Aorta (tissue), 5 donors: ENCODE measurements at regions not wholly inside any gene's neighbourhood (a gene's known extent, or its start where the extent isn't known, plus 50 kb on each side); places are given as distances from the start of the nearest gene placed in this dataset.

Experiments used
- ATAC-seq: fragments of 200-7000 bp; cut with Tn5 transposase; one replicate; pipeline ENCODE4 v1.9.1; 2022; ENCODE audit warnings: moderate library complexity; ENCODE audit not compliant: low FRiP score
- DNase-seq, 2 donors: peaks; one replicate each; pipeline ENCODE4 v3.0.0-alpha.2; 2020
- H3K27ac ChIP-seq, 2 donors: one replicate each; pipeline ENCODE4 v1.5.1; 2013; ENCODE audit warnings: low read length in 2 of 2, mild to moderate bottlenecking in 2 of 2, moderate library complexity in 2 of 2, control low read depth in 1 of 2, inconsistent platforms in 1 of 2, low read depth in 1 of 2
- H3K27me3 ChIP-seq, 2 donors: one replicate each; pipeline ENCODE4 v1.6.1; 2013; ENCODE audit warnings: control low read depth in 1 of 2, low read length in 1 of 2, mild to moderate bottlenecking in 1 of 2, moderate library complexity in 1 of 2; ENCODE audit not compliant: insufficient read depth in 2 of 2, control insufficient read depth in 1 of 2
- H3K36me3 ChIP-seq, 2 donors: one replicate each; pipeline ENCODE4 v1.6.1; 2013; ENCODE audit warnings: control low read depth in 1 of 2, low read length in 1 of 2, mild to moderate bottlenecking in 1 of 2; ENCODE audit not compliant: insufficient read depth in 2 of 2, control insufficient read depth in 1 of 2
- H3K4me1 ChIP-seq, 2 donors: one replicate each; pipeline ENCODE4 v1.6.1; 2013; ENCODE audit warnings: low read length in 2 of 2, control low read depth in 1 of 2, mild to moderate bottlenecking in 1 of 2, moderate library complexity in 1 of 2; ENCODE audit not compliant: insufficient read depth in 2 of 2, control insufficient read depth in 1 of 2
- H3K4me3 ChIP-seq, 2 donors: one replicate each; pipeline ENCODE4 v1.5.1; 2013; ENCODE audit warnings: low read length in 2 of 2, control low read depth in 1 of 2, mild to moderate bottlenecking in 1 of 2
- H3K9me3 ChIP-seq: one replicate; pipeline ENCODE4 v1.6.1; 2013; ENCODE audit warnings: mild to moderate bottlenecking, low read length; ENCODE audit not compliant: control insufficient read depth
- WGBS, 2 donors: extraction: QIAGEN DNeasy Blood & Tissue Kit; methylation state at CpG; one replicate each; pipeline ENCODE4 v1.1.7; 2013; 5-methylcytosine and 5-hydroxymethylcytosine counted together
- intact Hi-C, 2 donors: fragments of 100-400 bp; cut with DNase I; formaldehyde crosslinking; loops; one replicate each; pipeline versions ENCODE4 v1.14.2 to v1.15.0; 2022
- donor health status: healthy with polysubstance abuse.
- donor health status: Bipolar disorder and iron deficiency.
- donor health status: DM: no; HTN: no; CAD: no.
- donor health status: DM: no; HTN: no; CAD: no.
- donor health status: DM: yes; HTN: yes; CAD: no.

- Histone ChIP-seq H3K27ac (no peak overlapping the region), H3K27me3 (no peaks in the 10 kb centered on the region), H3K9me3 (peaks cover 1% of the 10 kb centered on the region), H3K4me3 (no peak overlapping the region), H3K36me3 (no peaks in the 10 kb centered on the region), H3K4me1 (no peaks in the 10 kb centered on the region)
- DNase-seq (no peak), ATAC-seq (no peak)
- intact Hi-C loops = no loop called here
- WGBS, 2 donors = 89 to 91% methylated on average over 2 of the region's 2 CpGs
These were observed 299.1 kb upstream of the NXPH2 start for GRCh38 chr2:139079311-139079710.

GRCh38 chr2:139078376-139078775 is 298.2 kb upstream of the NXPH2 start:
- Histone ChIP-seq H3K9me3 (peaks cover 1% of the 10 kb centered on the region), H3K4me3 (no peak overlapping the region), H3K36me3 (no peaks in the 10 kb centered on the region), H3K27ac (no peak overlapping the region), H3K4me1 (no peaks in the 10 kb centered on the region), H3K27me3 (no peaks in the 10 kb centered on the region)
- DNase-seq = no peak
- 23 to 67% methylated on average over 1 of the region's 1 CpG for WGBS, 2 donors
- intact Hi-C loops = no loop called here
- ATAC-seq = no peak

- ATAC-seq (no peak), DNase-seq (no peak)
- Histone ChIP-seq H3K4me3 (no peak overlapping the region), H3K9me3 (peaks cover 1% of the 10 kb centered on the region), H3K36me3 (no peaks in the 10 kb centered on the region), H3K27me3 (no peaks in the 10 kb centered on the region), H3K27ac (no peak overlapping the region), H3K4me1 (no peaks in the 10 kb centered on the region)
- intact Hi-C loops = no loop called here
These were observed 297.0 kb upstream of the NXPH2 start for GRCh38 chr2:139077099-139077737.

- H3K4me1 ChIP-seq = no peaks in the 10 kb centered on the region
- H3K27me3 ChIP-seq = no peaks in the 10 kb centered on the region
- intact Hi-C loops = no loop called here
- 90% methylated on average over 1 of the region's 1 CpG for WGBS, 2 donors
- H3K9me3 ChIP-seq = no peaks in the 10 kb centered on the region
- ATAC-seq (no peak), DNase-seq (no peak)
- no peaks in the 10 kb centered on the region for H3K36me3 ChIP-seq
- no peak overlapping the region for H3K27ac ChIP-seq
- no peak overlapping the region for H3K4me3 ChIP-seq
These were observed 287.7 kb upstream of the NXPH2 start for GRCh38 chr2:139067874-139068273.

DNA sequence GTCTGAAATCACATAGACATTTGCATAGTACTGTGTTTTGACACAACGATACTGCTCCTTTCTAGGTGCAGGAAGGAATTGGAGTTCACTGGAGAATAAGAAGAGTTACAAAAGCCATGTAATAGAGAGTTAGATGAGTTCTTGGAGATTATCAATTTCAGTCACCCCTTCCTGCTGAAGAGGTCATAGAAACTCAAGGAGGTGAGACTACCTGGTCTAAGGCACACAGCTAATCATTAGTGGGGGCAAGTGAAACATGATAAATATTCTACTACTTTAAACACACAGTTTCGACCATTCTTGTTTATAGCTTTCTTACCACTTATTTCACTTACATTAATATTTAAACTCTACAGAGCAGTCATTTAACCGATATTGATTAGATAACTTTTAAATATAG is 286.9 kb upstream of the NXPH2 start:
- WGBS, 2 donors = 85% methylated on average over 3 of the region's 3 CpGs
- intact Hi-C loops = no loop called here

DNA sequence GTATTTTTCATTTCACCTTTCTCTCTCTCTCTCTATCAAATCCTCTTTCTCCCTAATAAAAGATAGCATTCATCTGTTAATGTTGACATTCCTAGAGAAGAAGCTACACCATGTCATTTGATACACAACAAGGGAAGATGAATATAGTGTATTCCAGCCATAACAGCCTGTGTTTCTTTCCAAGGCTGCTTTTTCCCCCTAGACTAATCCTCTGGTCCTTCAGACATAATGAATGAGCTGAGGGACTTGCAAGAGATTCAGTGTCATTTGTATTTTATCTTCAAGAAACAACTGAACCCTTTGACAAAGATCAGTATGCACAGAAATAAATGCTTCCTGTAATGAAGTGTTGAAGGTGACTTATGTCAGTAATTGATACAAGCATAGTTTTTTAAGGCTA is 284.0 kb upstream of the NXPH2 start:
- Histone ChIP-seq H3K4me1 (no peaks in the 10 kb centered on the region), H3K36me3 (no peaks in the 10 kb centered on the region), H3K27me3 (no peaks in the 10 kb centered on the region), H3K4me3 (no peak overlapping the region), H3K9me3 (no peaks in the 10 kb centered on the region), H3K27ac (no peak overlapping the region)
- ATAC-seq (no peak), DNase-seq (no peak)
- intact Hi-C loops = no loop called here

More for the DNA sequence above, 286.9 kb upstream of the NXPH2 start:
- no peaks in the 10 kb centered on the region for H3K9me3 ChIP-seq
- H3K27ac ChIP-seq = no peak overlapping the region
- DNase-seq = no peak
- H3K27me3 ChIP-seq = no peaks in the 10 kb centered on the region
- no peak overlapping the region for H3K4me3 ChIP-seq
- ATAC-seq = no peak
- no peaks in the 10 kb centered on the region for H3K4me1 ChIP-seq
- H3K36me3 ChIP-seq = no peaks in the 10 kb centered on the region

- H3K4me1 ChIP-seq = no peaks in the 10 kb centered on the region
- no peak for ATAC-seq
- H3K36me3 ChIP-seq = no peaks in the 10 kb centered on the region
- H3K4me3 ChIP-seq = no peak overlapping the region
- no peaks in the 10 kb centered on the region for H3K27me3 ChIP-seq
- intact Hi-C loops = no loop called here
- 51% methylated on average over 2 of the region's 2 CpGs for WGBS, 2 donors
- H3K27ac ChIP-seq = no peak overlapping the region
- no peaks in the 10 kb centered on the region for H3K9me3 ChIP-seq
- DNase-seq = no peak
These were observed 279.4 kb upstream of the NXPH2 start for GRCh38 chr2:139059617-139060016.

- ATAC-seq (no peak), DNase-seq (no peak)
- Histone ChIP-seq H3K4me3 (no peak overlapping the region), H3K9me3 (no peaks in the 10 kb centered on the region), H3K4me1 (no peaks in the 10 kb centered on the region), H3K27me3 (no peaks in the 10 kb centered on the region), H3K36me3 (no peaks in the 10 kb centered on the region), H3K27ac (no peak overlapping the region)
- WGBS, 2 donors = 10 to 22% methylated on average over 3 of the region's 3 CpGs
- intact Hi-C loops = no loop called here
These were observed 275.0 kb upstream of the NXPH2 start for GRCh38 chr2:139055202-139055601.

GRCh38 chr2:139048017-139048416 is 267.8 kb upstream of the NXPH2 start:
- Histone ChIP-seq H3K27me3 (no peaks in the 10 kb centered on the region), H3K36me3 (no peaks in the 10 kb centered on the region), H3K4me1 (no peaks in the 10 kb centered on the region), H3K4me3 (no peak overlapping the region), H3K27ac (no peak overlapping the region), H3K9me3 (no peaks in the 10 kb centered on the region)
- intact Hi-C loops = no loop called here
- DNase-seq = no peak
- ATAC-seq = no peak
